OCI-LY1 (cell line): ENCODE measurements at regions not wholly inside any gene's neighbourhood (a gene's known extent, or its start where the extent isn't known, plus 50 kb on each side); places are given as distances from the start of the nearest gene placed in this dataset.

Experiments
- EZH2 ChIP-seq: fragments of 200-600 bp; sonication (generic), shearing (Covaris generic); IDR thresholded peaks from 2 replicates; pipeline ENCODE4 v1.8.0; 2017; ENCODE audit warnings: borderline replicate concordance, mixed run types, mild to moderate bottlenecking, antibody characterized with exemption, low read length, moderate library complexity, mixed read lengths
- TF ChIP-seq, protein P1 (sequence below): fragments of 200-600 bp; sonication (generic), shearing (Covaris generic); IDR thresholded peaks from 2 replicates; pipeline ENCODE4 v1.5.1; 2017; ENCODE audit warnings: mild to moderate bottlenecking, antibody characterized with exemption, low read length, moderate library complexity, mixed read lengths

DNA sequence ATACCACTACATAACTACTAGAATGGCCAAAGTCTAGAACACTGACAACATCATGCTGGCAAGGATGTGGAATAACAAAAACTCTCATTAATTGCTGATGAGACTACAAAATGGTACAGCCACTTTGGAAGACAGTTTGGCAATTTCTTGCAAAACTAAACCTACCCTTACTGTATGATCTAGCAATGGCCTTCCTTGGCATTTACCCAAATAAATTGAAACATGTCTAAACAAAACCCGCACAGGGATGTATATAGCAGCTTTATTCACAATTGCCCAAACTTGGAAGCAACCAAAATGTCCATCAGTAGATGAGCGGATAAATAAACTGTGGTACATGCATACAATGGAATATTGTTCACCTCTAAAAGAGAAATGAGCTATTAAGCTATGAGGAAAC is 87.9 kb upstream of the SLC24A5 start:
- TF ChIP-seq, protein P1, sequence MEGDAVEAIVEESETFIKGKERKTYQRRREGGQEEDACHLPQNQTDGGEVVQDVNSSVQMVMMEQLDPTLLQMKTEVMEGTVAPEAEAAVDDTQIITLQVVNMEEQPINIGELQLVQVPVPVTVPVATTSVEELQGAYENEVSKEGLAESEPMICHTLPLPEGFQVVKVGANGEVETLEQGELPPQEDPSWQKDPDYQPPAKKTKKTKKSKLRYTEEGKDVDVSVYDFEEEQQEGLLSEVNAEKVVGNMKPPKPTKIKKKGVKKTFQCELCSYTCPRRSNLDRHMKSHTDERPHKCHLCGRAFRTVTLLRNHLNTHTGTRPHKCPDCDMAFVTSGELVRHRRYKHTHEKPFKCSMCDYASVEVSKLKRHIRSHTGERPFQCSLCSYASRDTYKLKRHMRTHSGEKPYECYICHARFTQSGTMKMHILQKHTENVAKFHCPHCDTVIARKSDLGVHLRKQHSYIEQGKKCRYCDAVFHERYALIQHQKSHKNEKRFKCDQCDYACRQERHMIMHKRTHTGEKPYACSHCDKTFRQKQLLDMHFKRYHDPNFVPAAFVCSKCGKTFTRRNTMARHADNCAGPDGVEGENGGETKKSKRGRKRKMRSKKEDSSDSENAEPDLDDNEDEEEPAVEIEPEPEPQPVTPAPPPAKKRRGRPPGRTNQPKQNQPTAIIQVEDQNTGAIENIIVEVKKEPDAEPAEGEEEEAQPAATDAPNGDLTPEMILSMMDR: no peak
- no peak for TF ChIP-seq EZH2
